IMR-90 (cell line): ENCODE measurements at regions not wholly inside any gene's neighbourhood (a gene's known extent, or its start where the extent isn't known, plus 50 kb on each side); places are given as distances from the start of the nearest gene placed in this dataset.

Experiments
- ATAC-seq: fragments of 200-7000 bp; cut with Tn5 transposase; 2 replicates; pipeline ENCODE4 v1.9.1; 2020; ENCODE audit warnings: low read depth, mild to moderate bottlenecking, moderate library complexity
- BruUV-seq: library from RNA; stranded (reverse); fragments of 400-500 nt; replicated peaks from 2 replicates; lab custom pipeline; 2021; lab: Mats Ljungman, UMichigan
- CTCF ChIA-PET: fragments of 300-600 bp; formaldehyde crosslinking; extraction: SDS; loops from one replicate; lab custom pipeline; 2021; ENCODE audit warnings: antibody characterized with exemption; lab: Yijun Ruan, JAX
- POLR2A ChIA-PET: fragments of 300-600 bp; sonication (Branson Sonifier 250); formaldehyde crosslinking; loops from one replicate; lab custom pipeline; 2022; ENCODE audit warnings: antibody characterized with exemption; ENCODE audit not compliant: unreplicated experiment; lab: Charles Lee
- DNase-seq: peaks from one replicate; pipeline ENCODE4 v3.0.0; 2013
- H2AFZ ChIP-seq: replicated peaks from 2 replicates; pipeline ENCODE3; 2013; ENCODE audit warnings: low read length, mild to moderate bottlenecking; ENCODE audit not compliant: poor library complexity
- H2AK5ac ChIP-seq: 2 replicates; pipeline ENCODE4 v1.6.1; 2013; ENCODE audit warnings: low read depth, low read length, inconsistent platforms
- H2AK9ac ChIP-seq: replicated peaks from 2 replicates; pipeline ENCODE3; 2013; ENCODE audit warnings: mild to moderate bottlenecking, low read depth, low read length, moderate library complexity; ENCODE audit not compliant: poor library complexity
- H2BK120ac ChIP-seq: 2 replicates; pipeline ENCODE4 v1.6.1; 2013; ENCODE audit warnings: low read depth, low read length, inconsistent platforms
- H2BK15ac ChIP-seq: 3 replicates; pipeline ENCODE4 v1.6.1; 2013; ENCODE audit warnings: low read depth, low read length, inconsistent platforms
- H2BK20ac ChIP-seq: 2 replicates; pipeline ENCODE4 v1.6.1; 2013; ENCODE audit warnings: low read depth, mild to moderate bottlenecking, inconsistent platforms, low read length, moderate library complexity
- H2BK5ac ChIP-seq: 2 replicates; pipeline ENCODE4 v1.6.1; 2013; ENCODE audit warnings: mild to moderate bottlenecking, low read depth, low read length, inconsistent platforms; ENCODE audit not compliant: poor library complexity, severe bottlenecking
- H3K14ac ChIP-seq: replicated peaks from 2 replicates; pipeline ENCODE4 v1.6.1; 2013; ENCODE audit warnings: low read depth, low read length, inconsistent platforms
- H3K18ac ChIP-seq: 2 replicates; pipeline ENCODE4 v1.6.1; 2013; ENCODE audit warnings: low read depth, low read length, control low read depth
- H3K23ac ChIP-seq: 2 replicates; pipeline ENCODE4 v1.6.1; 2013; ENCODE audit warnings: low read depth, low read length, inconsistent platforms
- H3K27ac ChIP-seq: 2 replicates; pipeline ENCODE4 v1.5.1; 2013; ENCODE audit warnings: mild to moderate bottlenecking, control low read depth, low read length; ENCODE audit not compliant: insufficient read depth
- H3K27me3 ChIP-seq: 2 replicates; pipeline ENCODE4 v1.6.1; 2013; ENCODE audit warnings: low read length; ENCODE audit not compliant: control insufficient read depth, insufficient read depth
- H3K36me3 ChIP-seq: 2 replicates; pipeline ENCODE4 v1.6.1; 2013; ENCODE audit warnings: low read length, mixed read lengths; ENCODE audit not compliant: control insufficient read depth, insufficient read depth
- H3K4ac ChIP-seq: 2 replicates; pipeline ENCODE4 v1.6.1; 2013; ENCODE audit warnings: low read depth, low read length, inconsistent platforms
- H3K4me1 ChIP-seq: 2 replicates; pipeline ENCODE4 v1.6.1; 2013; ENCODE audit warnings: low read length, mixed read lengths; ENCODE audit not compliant: control insufficient read depth, insufficient read depth
- H3K4me2 ChIP-seq: 2 replicates; pipeline ENCODE4 v1.6.1; 2013; ENCODE audit warnings: low read depth, mild to moderate bottlenecking, control low read depth, low read length, moderate library complexity
- H3K4me3 ChIP-seq: 2 replicates; pipeline ENCODE4 v1.5.1; 2013; ENCODE audit warnings: low read depth, mild to moderate bottlenecking, control low read depth, low read length, moderate library complexity; ENCODE audit not compliant: insufficient read depth
- H3K56ac ChIP-seq: 2 replicates; pipeline ENCODE4 v1.6.1; 2013; ENCODE audit warnings: low read length, inconsistent platforms; ENCODE audit not compliant: insufficient read depth; ENCODE audit errors: extremely low read depth
- H3K79me1 ChIP-seq, 2 experiments: 2 replicates each; pipeline ENCODE4 v1.6.1; 2013; ENCODE audit warnings: low read length in 2 of 2, inconsistent platforms in 1 of 2, low read depth in 1 of 2
- H3K9ac ChIP-seq: 2 replicates; pipeline ENCODE4 v1.6.1; 2013; ENCODE audit warnings: low read depth, low read length, control low read depth
- H3K9me1 ChIP-seq: 2 replicates; pipeline ENCODE4 v1.6.1; 2013; ENCODE audit warnings: low read length, inconsistent platforms; ENCODE audit not compliant: insufficient read depth
- H3K9me3 ChIP-seq: 2 replicates; pipeline ENCODE4 v1.6.1; 2013; ENCODE audit warnings: low read length; ENCODE audit not compliant: control insufficient read depth, insufficient read depth
- H4K20me1 ChIP-seq: 2 replicates; pipeline ENCODE4 v1.6.1; 2013; ENCODE audit warnings: low read length, inconsistent platforms; ENCODE audit not compliant: insufficient read depth
- H4K5ac ChIP-seq: 2 replicates; pipeline ENCODE4 v1.6.1; 2013; ENCODE audit warnings: mild to moderate bottlenecking, low read depth, low read length, control low read depth
- H4K8ac ChIP-seq, 2 experiments: 2 replicates each; pipeline ENCODE4 v1.6.1; 2013; ENCODE audit warnings: low read depth in 2 of 2, low read length in 2 of 2, control low read depth in 1 of 2, inconsistent platforms in 1 of 2
- H4K91ac ChIP-seq: 2 replicates; pipeline ENCODE4 v1.6.1; 2013; ENCODE audit warnings: low read depth, low read length, inconsistent platforms; ENCODE audit not compliant: insufficient read depth
- BHLHE40 ChIP-seq: fragments of 150-350 bp; IDR thresholded peaks from 2 replicates; pipeline ENCODE4 v1.6.1; 2016; ENCODE audit warnings: mild to moderate bottlenecking, low read depth, low read length
- CEBPB ChIP-seq: IDR thresholded peaks from 2 replicates; pipeline ENCODE4 v1.6.1; 2012; ENCODE audit warnings: low read depth, low read length, improper control_type of control experiment
- CHD1 ChIP-seq: IDR thresholded peaks from 2 replicates; pipeline ENCODE4 v1.6.1; 2012; ENCODE audit warnings: low read depth, low read length, improper control_type of control experiment
- FOS ChIP-seq: fragments of 150-350 bp; IDR thresholded peaks from 2 replicates; pipeline ENCODE4 v1.6.1; 2016; ENCODE audit warnings: low read depth, low read length
- MAFK ChIP-seq: IDR thresholded peaks from 2 replicates; pipeline ENCODE4 v1.6.1; 2012; ENCODE audit warnings: low read depth, low read length, improper control_type of control experiment
- MAZ ChIP-seq: IDR thresholded peaks from 2 replicates; pipeline ENCODE4 v1.6.1; 2012; ENCODE audit warnings: low read depth, mild to moderate bottlenecking, low read length, improper control_type of control experiment, moderate library complexity, borderline replicate concordance
- MXI1 ChIP-seq: IDR thresholded peaks from 2 replicates; pipeline ENCODE4 v1.6.1; 2012; ENCODE audit warnings: low read depth, mild to moderate bottlenecking, low read length, moderate library complexity, borderline replicate concordance
- NFE2L2 ChIP-seq: fragments of 150-350 bp; IDR thresholded peaks from 2 replicates; pipeline ENCODE4 v1.6.1; 2016; ENCODE audit warnings: low read depth, mild to moderate bottlenecking, low read length
- POLR2A ChIP-seq: IDR thresholded peaks from 2 replicates; pipeline ENCODE4 v1.6.1; 2012; ENCODE audit warnings: mild to moderate bottlenecking, low read depth, low read length
- RAD21 ChIP-seq: IDR thresholded peaks from 2 replicates; pipeline ENCODE4 v1.6.1; 2012; ENCODE audit warnings: low read length, improper control_type of control experiment
- RCOR1 ChIP-seq: IDR thresholded peaks from 2 replicates; pipeline ENCODE4 v1.6.1; 2012; ENCODE audit warnings: mild to moderate bottlenecking, low read length, improper control_type of control experiment; ENCODE audit not compliant: insufficient replicate concordance
- RFX5 ChIP-seq: IDR thresholded peaks from 2 replicates; pipeline ENCODE4 v1.8.0; 2012; ENCODE audit warnings: low read depth, mild to moderate bottlenecking, low read length, moderate library complexity
- SMC3 ChIP-seq: fragments of 150-350 bp; IDR thresholded peaks from 2 replicates; pipeline ENCODE4 v1.6.1; 2016; ENCODE audit warnings: low read depth, mild to moderate bottlenecking, antibody characterized with exemption, low read length, moderate library complexity
- WGBS, 2 experiments: methylation state at CpG; one replicate each; pipeline versions ENCODE4 v1.1.5 to v1.1.7; 2013; ENCODE audit warnings: missing lambda C conversion rate in 2 of 2; ENCODE audit not compliant: insufficient read length in 1 of 2; ENCODE audit errors: extremely low coverage in 2 of 2; 5-methylcytosine and 5-hydroxymethylcytosine counted together
- dilution Hi-C: fragments of 300-500 bp; cut with HindIII; formaldehyde crosslinking; loops from one replicate; pipeline ENCODE4 v1.14.3; 2018; ENCODE audit warnings: low sequenced_read_pairs; ENCODE audit not compliant: unreplicated experiment
- in situ Hi-C: fragments of 300-500 bp; cut with MboI; formaldehyde crosslinking; loops from 3 replicates; pipeline ENCODE4 v1.14.3; 2019; ENCODE audit warnings: low sequenced_read_pairs, inconsistent platforms, mixed read lengths
- intact Hi-C: fragments of 100-400 bp; cut with micrococcal nuclease; formaldehyde crosslinking; loops from 2 replicates; pipeline ENCODE4 v1.10.0; 2022
- TF ChIP-seq, protein P1 (sequence below): fragments of 150-350 bp; IDR thresholded peaks from 2 replicates; pipeline ENCODE4 v1.6.1; 2016; ENCODE audit warnings: low read depth, mild to moderate bottlenecking, low read length, moderate library complexity, borderline replicate concordance
- TF ChIP-seq, protein P2 (sequence below): fragments of 150-350 bp; IDR thresholded peaks from 2 replicates; pipeline ENCODE4 v1.6.1; 2017; ENCODE audit warnings: mild to moderate bottlenecking, antibody characterized with exemption, low read length, low read depth
- TF ChIP-seq, protein P3 (sequence below): conservative IDR thresholded peaks from 2 replicates; pipeline ENCODE4 v1.5.1; 2012; ENCODE audit warnings: mild to moderate bottlenecking, low read depth, low read length, improper control_type of control experiment

DNA sequence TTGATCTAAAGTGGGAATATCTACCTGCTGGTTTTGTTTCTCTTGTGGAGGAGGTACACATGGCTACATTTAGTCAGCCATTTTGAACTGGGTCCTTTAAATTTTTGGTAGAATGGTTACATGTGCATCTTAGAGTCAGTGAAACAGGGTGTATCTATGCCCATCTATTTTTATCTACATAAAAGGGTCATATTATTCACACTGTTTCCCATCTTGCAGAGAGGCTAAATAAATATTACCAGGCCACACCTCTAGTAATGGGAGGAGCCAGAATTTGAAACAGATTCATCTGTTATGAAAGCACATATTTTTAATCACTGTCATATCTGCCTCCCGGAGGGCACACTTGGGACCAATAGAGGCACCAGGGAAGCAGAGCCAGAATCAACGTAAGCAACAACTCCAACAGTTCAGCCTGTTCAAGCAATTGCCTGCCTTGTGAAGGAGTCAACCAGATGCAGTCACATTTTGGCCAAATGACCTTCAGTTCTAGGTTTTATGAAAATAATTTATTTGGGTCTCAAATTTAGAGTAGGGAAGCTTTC is 376.8 kb downstream of the TSN start:
- TF ChIP-seq MXI1: no peak
- no peak for TF ChIP-seq RAD21
- TF ChIP-seq, protein P1, sequence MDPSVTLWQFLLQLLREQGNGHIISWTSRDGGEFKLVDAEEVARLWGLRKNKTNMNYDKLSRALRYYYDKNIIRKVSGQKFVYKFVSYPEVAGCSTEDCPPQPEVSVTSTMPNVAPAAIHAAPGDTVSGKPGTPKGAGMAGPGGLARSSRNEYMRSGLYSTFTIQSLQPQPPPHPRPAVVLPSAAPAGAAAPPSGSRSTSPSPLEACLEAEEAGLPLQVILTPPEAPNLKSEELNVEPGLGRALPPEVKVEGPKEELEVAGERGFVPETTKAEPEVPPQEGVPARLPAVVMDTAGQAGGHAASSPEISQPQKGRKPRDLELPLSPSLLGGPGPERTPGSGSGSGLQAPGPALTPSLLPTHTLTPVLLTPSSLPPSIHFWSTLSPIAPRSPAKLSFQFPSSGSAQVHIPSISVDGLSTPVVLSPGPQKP: no peak
- TF ChIP-seq NFE2L2: no peak
- TF ChIP-seq RCOR1: no peak
- no peak for TF ChIP-seq CHD1
- TF ChIP-seq, protein P2, sequence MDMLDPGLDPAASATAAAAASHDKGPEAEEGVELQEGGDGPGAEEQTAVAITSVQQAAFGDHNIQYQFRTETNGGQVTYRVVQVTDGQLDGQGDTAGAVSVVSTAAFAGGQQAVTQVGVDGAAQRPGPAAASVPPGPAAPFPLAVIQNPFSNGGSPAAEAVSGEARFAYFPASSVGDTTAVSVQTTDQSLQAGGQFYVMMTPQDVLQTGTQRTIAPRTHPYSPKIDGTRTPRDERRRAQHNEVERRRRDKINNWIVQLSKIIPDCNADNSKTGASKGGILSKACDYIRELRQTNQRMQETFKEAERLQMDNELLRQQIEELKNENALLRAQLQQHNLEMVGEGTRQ: no peak
- TF ChIP-seq, protein P3, sequence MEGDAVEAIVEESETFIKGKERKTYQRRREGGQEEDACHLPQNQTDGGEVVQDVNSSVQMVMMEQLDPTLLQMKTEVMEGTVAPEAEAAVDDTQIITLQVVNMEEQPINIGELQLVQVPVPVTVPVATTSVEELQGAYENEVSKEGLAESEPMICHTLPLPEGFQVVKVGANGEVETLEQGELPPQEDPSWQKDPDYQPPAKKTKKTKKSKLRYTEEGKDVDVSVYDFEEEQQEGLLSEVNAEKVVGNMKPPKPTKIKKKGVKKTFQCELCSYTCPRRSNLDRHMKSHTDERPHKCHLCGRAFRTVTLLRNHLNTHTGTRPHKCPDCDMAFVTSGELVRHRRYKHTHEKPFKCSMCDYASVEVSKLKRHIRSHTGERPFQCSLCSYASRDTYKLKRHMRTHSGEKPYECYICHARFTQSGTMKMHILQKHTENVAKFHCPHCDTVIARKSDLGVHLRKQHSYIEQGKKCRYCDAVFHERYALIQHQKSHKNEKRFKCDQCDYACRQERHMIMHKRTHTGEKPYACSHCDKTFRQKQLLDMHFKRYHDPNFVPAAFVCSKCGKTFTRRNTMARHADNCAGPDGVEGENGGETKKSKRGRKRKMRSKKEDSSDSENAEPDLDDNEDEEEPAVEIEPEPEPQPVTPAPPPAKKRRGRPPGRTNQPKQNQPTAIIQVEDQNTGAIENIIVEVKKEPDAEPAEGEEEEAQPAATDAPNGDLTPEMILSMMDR: no peak
- no peak for TF ChIP-seq SMC3
- no peak for TF ChIP-seq MAZ
- no peak for TF ChIP-seq POLR2A
- TF ChIP-seq MAFK: no peak
- no peak for TF ChIP-seq FOS
- TF ChIP-seq RFX5: no peak
- no peak for TF ChIP-seq CEBPB
- TF ChIP-seq BHLHE40: no peak
- Histone ChIP-seq H3K27ac (no peak overlapping the region), H3K18ac (no peak overlapping the region), H3K9ac (no peak overlapping the region), H2AK5ac (no peak overlapping the region), H3K4me3 (no peak overlapping the region), H3K9me1 (no peaks in the 10 kb centered on the region), H3K4me2 (no peak overlapping the region), H4K5ac (no peak overlapping the region), H2BK20ac (no peak overlapping the region), H4K20me1 (no peaks in the 10 kb centered on the region), H3K79me1 (no peaks in the 10 kb centered on the region), H2AFZ (no peak overlapping the region), H2BK5ac (no peak overlapping the region), H4K91ac (no peak overlapping the region), H3K14ac (no peak overlapping the region), H3K56ac (no peak overlapping the region), H3K36me3 (no peaks in the 10 kb centered on the region), H2BK120ac (no peak overlapping the region), H2BK15ac (no peak overlapping the region), H3K4ac (no peak overlapping the region), H2AK9ac (no peak overlapping the region), H3K9me3 (no peaks in the 10 kb centered on the region), H3K27me3 (no peaks in the 10 kb centered on the region), H4K8ac (no peak overlapping the region), H3K4me1 (no peaks in the 10 kb centered on the region), H3K23ac (no peak overlapping the region)
- no TSS peak for BruUV-seq
- 56% methylated on average over 2 of the region's 2 CpGs; no CpG with 5 or more reads in 1 of the 2 experiments for WGBS, 2 experiments
- ChIA-PET POLR2A (no interaction called here), CTCF (no interaction called here)
- dilution Hi-C loops: no loop called here
- intact Hi-C loops: no loop called here
- DNase-seq (no peak), ATAC-seq (no peak)
- in situ Hi-C loops: no loop called here
